ENCODE measurements at regions not wholly inside any gene's neighbourhood (a gene's known extent, or its start where the extent isn't known, plus 50 kb on each side); places are given as distances from the start of the nearest gene placed in this dataset.

- TF ChIP-seq POLR2A (IDR thresholded peaks at IDR 0.05) (no peak), POLR2AphosphoS5 (IDR thresholded peaks at IDR 0.05) (no peak)
- TF ChIP-seq, protein P1, sequence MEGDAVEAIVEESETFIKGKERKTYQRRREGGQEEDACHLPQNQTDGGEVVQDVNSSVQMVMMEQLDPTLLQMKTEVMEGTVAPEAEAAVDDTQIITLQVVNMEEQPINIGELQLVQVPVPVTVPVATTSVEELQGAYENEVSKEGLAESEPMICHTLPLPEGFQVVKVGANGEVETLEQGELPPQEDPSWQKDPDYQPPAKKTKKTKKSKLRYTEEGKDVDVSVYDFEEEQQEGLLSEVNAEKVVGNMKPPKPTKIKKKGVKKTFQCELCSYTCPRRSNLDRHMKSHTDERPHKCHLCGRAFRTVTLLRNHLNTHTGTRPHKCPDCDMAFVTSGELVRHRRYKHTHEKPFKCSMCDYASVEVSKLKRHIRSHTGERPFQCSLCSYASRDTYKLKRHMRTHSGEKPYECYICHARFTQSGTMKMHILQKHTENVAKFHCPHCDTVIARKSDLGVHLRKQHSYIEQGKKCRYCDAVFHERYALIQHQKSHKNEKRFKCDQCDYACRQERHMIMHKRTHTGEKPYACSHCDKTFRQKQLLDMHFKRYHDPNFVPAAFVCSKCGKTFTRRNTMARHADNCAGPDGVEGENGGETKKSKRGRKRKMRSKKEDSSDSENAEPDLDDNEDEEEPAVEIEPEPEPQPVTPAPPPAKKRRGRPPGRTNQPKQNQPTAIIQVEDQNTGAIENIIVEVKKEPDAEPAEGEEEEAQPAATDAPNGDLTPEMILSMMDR (IDR thresholded peaks at IDR 0.05), result no peak
Observed at GRCh38 chr7:85669225-85669624, 482.4 kb upstream of the SEMA3D start.

All from breast epithelium (tissue), 3 donors.